H1 (cell line): ENCODE measurements at regions not wholly inside any gene's neighbourhood (a gene's known extent, or its start where the extent isn't known, plus 50 kb on each side); places are given as distances from the start of the nearest gene placed in this dataset.

Experiments used
- CTCF ChIA-PET: fragments of 300-600 bp; sonication (Branson Sonifier 250); formaldehyde crosslinking; loops from one replicate; lab custom pipeline; 2021; ENCODE audit not compliant: partially characterized antibody; lab: Charles Lee
- POLR2A ChIA-PET: fragments of 300-600 bp; sonication (Branson Sonifier 250); formaldehyde crosslinking; loops from one replicate; lab custom pipeline; 2021; ENCODE audit warnings: inconsistent platforms; ENCODE audit not compliant: partially characterized antibody; lab: Charles Lee
- DNase-seq, 2 experiments: peaks; one replicate each; pipeline versions ENCODE4 v3.0.0 to v3.0.0-alpha.2; 2010 to 2022; ENCODE audit warnings: low spot score in 2 of 2, low read depth in 1 of 2, mixed read lengths in 1 of 2
- FAIRE-seq: peaks from 2 replicates; lab custom pipeline; 2011; peaks lifted over from hg19 to GRCh38; lab: Jason Lieb, UNC
- H2AFZ ChIP-seq: 2 replicates; pipeline ENCODE4 v1.8.1; 2012; ENCODE audit warnings: low read length, inconsistent platforms
- H2AK5ac ChIP-seq: 2 replicates; pipeline ENCODE4 v1.6.1; 2013; ENCODE audit warnings: low read depth, low read length
- H2BK120ac ChIP-seq: replicated peaks from 2 replicates; pipeline ENCODE3; 2013; ENCODE audit warnings: low read depth, low read length, inconsistent platforms
- H2BK12ac ChIP-seq: 2 replicates; pipeline ENCODE4 v1.6.1; 2013; ENCODE audit warnings: low read depth, low read length
- H2BK15ac ChIP-seq: 2 replicates; pipeline ENCODE4 v1.6.1; 2013; ENCODE audit warnings: low read length
- H2BK20ac ChIP-seq: 2 replicates; pipeline ENCODE4 v1.6.1; 2013; ENCODE audit warnings: low read length
- H2BK5ac ChIP-seq: 2 replicates; pipeline ENCODE4 v1.6.1; 2013; ENCODE audit warnings: low read depth, low read length
- H3K14ac ChIP-seq: 2 replicates; pipeline ENCODE4 v1.6.1; 2013; ENCODE audit warnings: inconsistent platforms; ENCODE audit not compliant: insufficient read length
- H3K18ac ChIP-seq: 2 replicates; pipeline ENCODE4 v1.6.1; 2013; ENCODE audit warnings: low read length; ENCODE audit errors: extremely low read depth
- H3K23ac ChIP-seq: 2 replicates; pipeline ENCODE4 v1.6.1; 2013; ENCODE audit warnings: inconsistent platforms; ENCODE audit not compliant: insufficient read length
- H3K23me2 ChIP-seq: 2 replicates; pipeline ENCODE4 v1.6.1; 2013; ENCODE audit warnings: low read depth, low read length
- H3K27ac ChIP-seq: 2 replicates; pipeline ENCODE4 v1.6.1; 2011; ENCODE audit warnings: low read depth, low read length, inconsistent platforms
- H3K27me3 ChIP-seq, 4 experiments: replicated peaks in 1 of 4; 1 replicate in 1 of 4; 2 replicates in 3 of 4; pipeline versions ENCODE4 v1.6.1 to v1.8.1; 2011 to 2013; ENCODE audit warnings: low read length in 3 of 4, mild to moderate bottlenecking in 3 of 4, inconsistent platforms in 2 of 4, mixed read lengths in 2 of 4, moderate library complexity in 1 of 4; ENCODE audit not compliant: control insufficient read depth in 3 of 4, insufficient read depth in 3 of 4; ENCODE audit errors: extremely low read depth in 1 of 4
- H3K36me3 ChIP-seq, 4 experiments: 2 replicates each; pipeline versions ENCODE4 v1.6.1 to v1.8.1; 2011 to 2013; ENCODE audit warnings: mild to moderate bottlenecking in 4 of 4, low read length in 3 of 4, moderate library complexity in 2 of 4, control low read depth in 1 of 4, inconsistent platforms in 1 of 4; ENCODE audit not compliant: insufficient read depth in 4 of 4, control insufficient read depth in 2 of 4
- H3K4ac ChIP-seq: replicated peaks from 2 replicates; pipeline ENCODE3; 2013; ENCODE audit warnings: low read length, low read depth, mixed read lengths, inconsistent platforms; ENCODE audit not compliant: insufficient read length
- H3K4me1 ChIP-seq, 4 experiments: replicated peaks in 1 of 4; 1 replicate in 1 of 4; 2 replicates in 3 of 4; pipeline versions ENCODE4 v1.6.1 to v1.8.1; 2011 to 2013; ENCODE audit warnings: low read length in 3 of 4, inconsistent platforms in 2 of 4, mixed read lengths in 1 of 4; ENCODE audit not compliant: insufficient read depth in 4 of 4, control insufficient read depth in 3 of 4
- H3K4me2 ChIP-seq, 2 experiments: 2 replicates each; pipeline versions ENCODE4 v1.6.1 to v1.8.1; 2011 to 2013; ENCODE audit warnings: low read depth in 2 of 2, low read length in 2 of 2, control low read depth in 1 of 2, inconsistent platforms in 1 of 2, mild to moderate bottlenecking in 1 of 2; ENCODE audit not compliant: insufficient read depth in 1 of 2
- H3K4me3 ChIP-seq, 4 experiments: fragments of 200-600, 300-600 bp in 1 of 4; sonication (generic), shearing (Covaris generic), sonication (Bioruptor Twin) in 1 of 4; 2 replicates each; pipeline versions ENCODE4 v1.5.1 to v1.8.1; 2011 to 2016; ENCODE audit warnings: low read length in 4 of 4, low read depth in 3 of 4, control low read depth in 2 of 4, inconsistent platforms in 2 of 4, mild to moderate bottlenecking in 2 of 4, mixed read lengths in 1 of 4, moderate library complexity in 1 of 4; ENCODE audit not compliant: insufficient read depth in 2 of 4; ENCODE audit errors: extremely low read depth in 1 of 4
- H3K56ac ChIP-seq: replicated peaks from 2 replicates; pipeline ENCODE3; 2013; ENCODE audit warnings: low read depth, mild to moderate bottlenecking, mixed read lengths, low read length, inconsistent platforms; ENCODE audit not compliant: insufficient read length
- H3K79me1 ChIP-seq: 2 replicates; pipeline ENCODE4 v1.6.1; 2013; ENCODE audit warnings: low read depth, low read length, control low read depth
- H3K79me2 ChIP-seq, 2 experiments: 2 replicates each; pipeline versions ENCODE4 v1.6.1 to v1.8.1; 2012 to 2013; ENCODE audit warnings: low read length in 2 of 2, mild to moderate bottlenecking in 2 of 2, inconsistent platforms in 1 of 2; ENCODE audit not compliant: insufficient read depth in 2 of 2, control insufficient read depth in 1 of 2
- H3K9ac ChIP-seq, 4 experiments: replicated peaks in 1 of 4; 1 replicate in 1 of 4; 2 replicates in 3 of 4; pipeline versions ENCODE4 v1.6.1 to v1.8.1; 2011 to 2013; ENCODE audit warnings: low read depth in 3 of 4, low read length in 3 of 4, control low read depth in 2 of 4, mild to moderate bottlenecking in 2 of 4, moderate library complexity in 2 of 4, inconsistent platforms in 1 of 4; ENCODE audit errors: extremely low read depth in 1 of 4
- H3K9me3 ChIP-seq, 2 experiments: 2 replicates each; pipeline versions ENCODE4 v1.6.1 to v1.8.1; 2012 to 2013; ENCODE audit warnings: mild to moderate bottlenecking in 2 of 2, moderate library complexity in 2 of 2, control low read depth in 1 of 2, inconsistent platforms in 1 of 2, low read depth in 1 of 2, low read length in 1 of 2, mixed read lengths in 1 of 2; ENCODE audit not compliant: insufficient read depth in 2 of 2
- H4K20me1 ChIP-seq, 2 experiments: replicated peaks in 1 of 2; 2 replicates each; pipeline versions ENCODE3 to v1.8.1; 2011 to 2013; ENCODE audit warnings: inconsistent platforms in 2 of 2, low read length in 2 of 2, mild to moderate bottlenecking in 1 of 2; ENCODE audit not compliant: insufficient read depth in 2 of 2, control insufficient read depth in 1 of 2
- H4K5ac ChIP-seq: 2 replicates; pipeline ENCODE4 v1.6.1; 2013; ENCODE audit warnings: low read length, low read depth, mixed read lengths, inconsistent platforms; ENCODE audit not compliant: insufficient read length
- H4K8ac ChIP-seq: 2 replicates; pipeline ENCODE4 v1.8.0; 2013; ENCODE audit warnings: mild to moderate bottlenecking, moderate library complexity, low read length, inconsistent platforms; ENCODE audit not compliant: insufficient read depth; ENCODE audit errors: extremely low read depth
- H4K91ac ChIP-seq: replicated peaks from 2 replicates; pipeline ENCODE3; 2013; ENCODE audit warnings: low read length, mixed read lengths, inconsistent platforms; ENCODE audit not compliant: insufficient read length
- HDAC6 ChIP-seq: IDR thresholded peaks from one replicate; pipeline ENCODE4 v1.7.1; 2012; ENCODE audit warnings: low read depth, mild to moderate bottlenecking, inconsistent platforms, low read length, moderate library complexity
- JUND ChIP-seq: IDR thresholded peaks from 2 replicates; pipeline ENCODE4 v1.6.1; 2011; ENCODE audit warnings: mild to moderate bottlenecking, improper control_type of control experiment, low read length
- MAFK ChIP-seq: IDR thresholded peaks from 2 replicates; pipeline ENCODE4 v1.6.1; 2012; ENCODE audit warnings: low read depth, mild to moderate bottlenecking, improper control_type of control experiment, low read length
- RXRA ChIP-seq: IDR thresholded peaks from 2 replicates; pipeline ENCODE4 v1.6.1; 2011; ENCODE audit warnings: low read depth, mild to moderate bottlenecking, low read length, moderate library complexity; ENCODE audit not compliant: insufficient read depth
- SIN3A ChIP-seq, 2 experiments: IDR thresholded peaks in 1 of 2; conservative IDR thresholded peaks in 1 of 2; 2 replicates each; pipeline ENCODE4 v1.6.1; 2011 to 2012; ENCODE audit warnings: low read length in 2 of 2, improper control_type of control experiment in 1 of 2, low read depth in 1 of 2, mild to moderate bottlenecking in 1 of 2
- SIX5 ChIP-seq: IDR thresholded peaks from 2 replicates; pipeline ENCODE4 v1.6.1; 2011; ENCODE audit warnings: mild to moderate bottlenecking, low read depth, low read length
- SP1 ChIP-seq: IDR thresholded peaks from 2 replicates; pipeline ENCODE4 v1.6.1; 2011; ENCODE audit warnings: low read depth, low read length
- TBP ChIP-seq: IDR thresholded peaks from 2 replicates; pipeline ENCODE4 v1.6.1; 2011; ENCODE audit warnings: low read depth, low read length, improper control_type of control experiment
- whole genome bisulfite sequencing, 2 experiments: shearing (Covaris generic) in 1 of 2; methylation state at CpG; one replicate each; pipeline versions ENCODE4 v1.1.6 to v1.1.7; 2013 to 2015; ENCODE audit warnings: low lambda C conversion rate in 2 of 2, mixed read lengths in 2 of 2, inconsistent platforms in 1 of 2, low coverage in 1 of 2, missing lambda C conversion rate in 1 of 2; ENCODE audit not compliant: insufficient replicate concordance in 2 of 2, insufficient coverage in 1 of 2, insufficient read length in 1 of 2; ENCODE audit errors: extremely low coverage in 1 of 2, missing lambda C conversion rate in 1 of 2; 5-methylcytosine and 5-hydroxymethylcytosine counted together

DNA sequence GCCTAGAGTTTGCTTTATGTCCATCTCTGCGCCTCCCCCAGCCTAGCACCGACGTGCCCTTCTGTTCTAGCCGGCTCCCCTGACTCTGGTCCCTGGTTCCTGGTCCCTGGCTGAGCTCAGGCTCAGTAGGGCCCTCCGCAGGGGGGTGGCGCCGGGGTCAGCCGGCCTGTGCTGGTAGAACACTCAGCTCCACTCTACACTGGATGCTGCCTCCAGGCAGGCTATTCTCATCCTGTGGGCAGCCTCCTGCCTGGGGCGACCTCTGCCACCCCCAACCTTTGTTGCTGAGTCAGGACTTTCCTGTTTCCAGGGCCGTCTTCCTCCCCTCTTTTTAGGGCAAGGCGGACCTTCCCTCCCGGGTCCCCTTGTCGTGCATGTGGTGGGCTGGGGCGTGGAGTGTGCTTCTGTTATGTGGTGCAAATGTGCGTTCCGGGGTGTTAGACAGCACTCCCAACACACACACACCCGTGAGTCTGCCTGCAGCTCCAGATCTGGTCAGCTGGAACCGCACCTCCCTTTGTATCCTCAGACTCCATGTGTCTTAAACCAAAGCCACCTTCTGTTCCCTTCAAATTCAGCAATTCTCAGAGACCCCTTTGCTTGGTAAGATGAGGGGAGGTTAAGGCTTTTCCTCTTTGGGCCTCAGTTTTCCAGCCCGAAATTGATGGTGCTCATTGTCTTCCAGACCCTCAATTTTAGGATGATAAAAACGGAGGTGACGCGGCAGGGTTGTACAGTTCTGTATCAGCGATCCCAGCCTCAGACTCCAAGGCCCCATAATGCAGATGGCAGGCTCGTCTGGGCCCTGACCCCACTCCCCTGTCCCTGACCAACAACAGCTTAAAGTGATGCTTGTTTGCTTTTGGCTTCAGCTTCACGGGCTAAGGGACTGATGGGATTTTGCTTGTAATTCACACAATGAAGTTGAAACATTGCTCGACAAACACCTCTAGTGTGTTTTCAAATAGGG, 1327.9 kb downstream of the BRD1 start:
- Histone ChIP-seq H2BK12ac (peak overlapping the region; percentile 60; the same call in 1 of the 2 replicates), H4K8ac (no peak overlapping the region), H4K5ac (no peak overlapping the region), H4K91ac (no peak overlapping the region), H3K9me3 (no peaks in the 10 kb centered on the region), H2BK5ac (0 out of 2 replicates have a peak overlapping the region, but pooled peaks have one; percentile 52), H3K4me2 (no peak overlapping the region), H2BK120ac (no peak overlapping the region), H3K79me1 (peaks cover 28% of the 10 kb centered on the region), H3K4me1 (peaks cover 0 to 32% (median 17%) of the 10 kb centered on the region in 4 experiments; a peak in 4 of 7 replicates), H3K23me2 (no peaks in the 10 kb centered on the region), H3K9ac (0 out of 7 replicates have a peak overlapping the region, but pooled peaks of 1 of the 4 experiments have one; percentile 30), H3K27ac (no peak overlapping the region; the same call in 1 of the 2 replicates), H4K20me1 (peaks cover 23 to 25% of the 10 kb centered on the region in 2 experiments), H2AK5ac (0 out of 2 replicates have a peak overlapping the region, but pooled peaks have one; percentile 24), H3K27me3 (no peaks in the 10 kb centered on the region), H3K79me2 (peaks cover 0 to 79% of the 10 kb centered on the region in 2 experiments; a peak in 2 of 4 replicates), H2BK20ac (no peak overlapping the region), H3K56ac (no peak overlapping the region)
- no peak for FAIRE-seq
- POLR2A ChIA-PET: interaction anchor here (1.2 kb wide), 1 partner anchor 14 kb away, joined by 3 read pairs; no protein-coding TSS in a partner anchor
- no peak for DNase-seq
- 87% methylated on average over 26 of the region's 26 CpGs; no CpG with 5 or more reads in 1 of the 2 experiments for WGBS, 2 experiments
- TF ChIP-seq JUND (no peak), SP1 (no peak), RXRA (no peak), TBP (no peak), SIN3A (conservative IDR thresholded peaks at IDR 0.05 in 1 of 2, IDR thresholded peaks at IDR 0.05 in 1 of 2; ENCODE audit: low read depth in 1 of 2, low read length in 2 of 2) (no peak), SIX5 (no peak), MAFK (peak; percentile 52; the same call in 1 of the 2 replicates), HDAC6 (no peak)
- TF ChIP-seq, all 59 proteins: peak for 1
- Histone ChIP-seq H2BK15ac (no peak overlapping the region), H3K4ac (no peak overlapping the region), H3K14ac (no peak overlapping the region), H3K23ac (no peak overlapping the region), H3K36me3 (no peaks in the 10 kb centered on the region), H2AFZ (no peak overlapping the region), H3K4me3 (no peak overlapping the region), H3K18ac (peak overlapping the region; percentile 43)
- CTCF ChIA-PET: interaction anchor here (0.7 to 1.0 kb wide), 2 partner anchors 8 to 149 kb away, joined by 3 to 4 read pairs; no protein-coding TSS in a partner anchor
